ENCODE measurements at regions not wholly inside any gene's neighbourhood (a gene's known extent, or its start where the extent isn't known, plus 50 kb on each side); places are given as distances from the start of the nearest gene placed in this dataset.
"Not testable (repeated sequence)": the region's sequence is repeated elsewhere in the genome, so short reads cannot be mapped to it uniquely, and the experiment has no call there.

GRCh38 chr3:164741869-164742268 is 336.4 kb downstream of the SI start:
- DNase-seq, result no peak

GRCh38 chr3:164737174-164737573 is 341.1 kb downstream of the SI start:
- DNase-seq, result no peak

GRCh38 chr3:164732166-164732565 is 346.1 kb downstream of the SI start:
- DNase-seq, result no peak

GRCh38 chr3:164730815-164731360 is 347.4 kb downstream of the SI start:
- no peak for DNase-seq

GRCh38 chr3:164723396-164723795 is 354.9 kb downstream of the SI start:
- no peak for DNase-seq

GRCh38 chr3:164702808-164703207 is 375.5 kb downstream of the SI start:
- DNase-seq, result not testable (repeated sequence)

- DNase-seq, result no peak
Observed at GRCh38 chr3:164687902-164688301, 390.4 kb downstream of the SI start.

GRCh38 chr3:164687211-164687610 is 391.1 kb downstream of the SI start:
- no peak for DNase-seq

- DNase-seq, result no peak
Observed at GRCh38 chr3:164683489-164683888, 394.8 kb downstream of the SI start.

GRCh38 chr3:164679245-164679644 is 399.1 kb downstream of the SI start:
- no peak for DNase-seq

- no peak for DNase-seq
Observed at GRCh38 chr3:164677317-164677716, 401.0 kb downstream of the SI start.

- peak; percentile 1 for DNase-seq
Observed at GRCh38 chr3:164673738-164674137, 404.6 kb downstream of the SI start.

- no peak for DNase-seq
Observed at GRCh38 chr3:164658125-164658524, 420.2 kb downstream of the SI start.

GRCh38 chr3:164657631-164658030 is 420.7 kb downstream of the SI start:
- no peak for DNase-seq

- no peak for DNase-seq
Observed at GRCh38 chr3:164655462-164655861, 422.8 kb downstream of the SI start.

- DNase-seq, result no peak
Observed at GRCh38 chr3:164641071-164641470, 437.2 kb downstream of the SI start.

- DNase-seq, result no peak
Observed at GRCh38 chr3:164640591-164640990, 437.7 kb downstream of the SI start.

- no peak for DNase-seq
Observed at GRCh38 chr3:164620956-164621355, 457.3 kb downstream of the SI start.

GRCh38 chr3:164620423-164620822 is 457.9 kb downstream of the SI start:
- no peak for DNase-seq

- no peak for DNase-seq
Observed at GRCh38 chr3:164612751-164613150, 465.5 kb downstream of the SI start.

- no peak for DNase-seq
Observed at GRCh38 chr3:164608554-164609276, 469.6 kb downstream of the SI start.

- no peak for DNase-seq
Observed at GRCh38 chr3:164604687-164605086, 473.6 kb downstream of the SI start.

- no peak for DNase-seq
Observed at GRCh38 chr3:164577667-164578210, 500.6 kb downstream of the SI start.

- no peak for DNase-seq
Observed at GRCh38 chr3:164572436-164572835, 505.9 kb downstream of the SI start.

GRCh38 chr3:164550857-164551256 is 527.4 kb downstream of the SI start:
- no peak for DNase-seq

Measured in hematopoietic multipotent progenitor cell treated with erythropoietin and hydrocortisone succinate and interleukin-3 and kit ligand, for 4 days (in vitro differentiated cells).